ENCODE measurements at regions not wholly inside any gene's neighbourhood (a gene's known extent, or its start where the extent isn't known, plus 50 kb on each side); places are given as distances from the start of the nearest gene placed in this dataset.

- DNase-seq: no peak
These were observed 660.5 kb downstream of the TOX3 start for GRCh38 chr16:51886456-51886855.

- no peak for DNase-seq
These were observed 662.2 kb downstream of the TOX3 start for GRCh38 chr16:51884773-51885172.

- no peak for DNase-seq
These were observed 665.2 kb downstream of the TOX3 start for GRCh38 chr16:51881731-51882130.

- no peak for DNase-seq
These were observed 666.2 kb downstream of the TOX3 start for GRCh38 chr16:51880776-51881175.

- no peak for DNase-seq
These were observed 669.3 kb downstream of the TOX3 start for GRCh38 chr16:51877686-51878085.

GRCh38 chr16:51876934-51877333 lies 670.0 kb downstream of the TOX3 start:
- DNase-seq: no peak

GRCh38 chr16:51876601-51876875 lies 670.4 kb downstream of the TOX3 start:
- no peak for DNase-seq

- no peak for DNase-seq
These were observed 670.9 kb downstream of the TOX3 start for GRCh38 chr16:51875834-51876600.

- no peak for DNase-seq
These were observed 674.4 kb downstream of the TOX3 start for GRCh38 chr16:51872524-51872923.

GRCh38 chr16:51870296-51870854 lies 676.6 kb downstream of the TOX3 start:
- DNase-seq: no peak

- DNase-seq: no peak
These were observed 677.8 kb downstream of the TOX3 start for GRCh38 chr16:51869176-51869575.

GRCh38 chr16:51868631-51869030 lies 678.3 kb downstream of the TOX3 start:
- no peak for DNase-seq

- no peak for DNase-seq
These were observed 679.4 kb downstream of the TOX3 start for GRCh38 chr16:51867386-51868065.

GRCh38 chr16:51864575-51864974 lies 682.4 kb downstream of the TOX3 start:
- DNase-seq: no peak

GRCh38 chr16:51854401-51854951 lies 692.5 kb downstream of the TOX3 start:
- DNase-seq: no peak

- DNase-seq: no peak
These were observed 693.4 kb downstream of the TOX3 start for GRCh38 chr16:51853586-51853985.

- DNase-seq: no peak
These were observed 694.1 kb downstream of the TOX3 start for GRCh38 chr16:51852892-51853291.

- no peak for DNase-seq
These were observed 695.8 kb downstream of the TOX3 start for GRCh38 chr16:51851111-51851510.

- no peak for DNase-seq
These were observed 697.2 kb downstream of the TOX3 start for GRCh38 chr16:51849715-51850114.

- DNase-seq: no peak
These were observed 694.7 kb upstream of the SALL1 start for GRCh38 chr16:51845586-51846305.

- DNase-seq: no peak
These were observed 688.8 kb upstream of the SALL1 start for GRCh38 chr16:51839727-51840462.

- DNase-seq: no peak
These were observed 683.7 kb upstream of the SALL1 start for GRCh38 chr16:51834794-51835193.

GRCh38 chr16:51834133-51834532 lies 683.1 kb upstream of the SALL1 start:
- no peak for DNase-seq

Measured in activated CD4-positive, alpha-beta T cell treated with anti-CD3 and anti-CD28 coated beads, Interleukin-2, amount 50 U/mL, for 48 hours (primary cell).